HG03521 (cell line): ENCODE measurements at regions not wholly inside any gene's neighbourhood (a gene's known extent, or its start where the extent isn't known, plus 50 kb on each side); places are given as distances from the start of the nearest gene placed in this dataset.

ENCODE experiments used
- ATAC-seq: cut with Tn5 transposase; IDR thresholded peaks from one replicate; pipeline ENCODE4 v1.9.1; 2021; ENCODE audit warnings: mild to moderate bottlenecking, moderate library complexity; ENCODE audit not compliant: unreplicated experiment

GRCh38 chr18:56545464-56545863 is 92.9 kb downstream of the TXNL1 start:
- ATAC-seq: no peak

- no peak for ATAC-seq
Observed at GRCh38 chr18:56542476-56542875, 95.9 kb downstream of the TXNL1 start.

- no peak for ATAC-seq
Observed at GRCh38 chr18:56541793-56542192, 96.6 kb downstream of the TXNL1 start.

- no peak for ATAC-seq
Observed at GRCh38 chr18:56541340-56541739, 97.1 kb downstream of the TXNL1 start.

- ATAC-seq: no peak
Observed at GRCh38 chr18:56538746-56539145, 99.6 kb downstream of the TXNL1 start.

- peak; percentile 93 for ATAC-seq
Observed at GRCh38 chr18:56532176-56532840, 106.1 kb downstream of the TXNL1 start.

- no peak for ATAC-seq
Observed at GRCh38 chr18:56522816-56523215, 115.6 kb downstream of the TXNL1 start.

GRCh38 chr18:56521263-56521662 is 117.1 kb downstream of the TXNL1 start:
- no peak for ATAC-seq

- no peak for ATAC-seq
Observed at GRCh38 chr18:56517761-56518160, 120.6 kb downstream of the TXNL1 start.

GRCh38 chr18:56517196-56517595 is 121.2 kb downstream of the TXNL1 start:
- ATAC-seq: no peak

- ATAC-seq: no peak
Observed at GRCh38 chr18:56516789-56517188, 121.6 kb downstream of the TXNL1 start.

- no peak for ATAC-seq
Observed at GRCh38 chr18:56515522-56515921, 122.9 kb downstream of the TXNL1 start.

- no peak for ATAC-seq
Observed at GRCh38 chr18:56511996-56512395, 126.4 kb downstream of the TXNL1 start.

- ATAC-seq: no peak
Observed at GRCh38 chr18:56510108-56510507, 128.3 kb downstream of the TXNL1 start.

GRCh38 chr18:56509656-56510055 is 128.7 kb downstream of the TXNL1 start:
- ATAC-seq: no peak

- no peak for ATAC-seq
Observed at GRCh38 chr18:56508370-56509036, 129.9 kb downstream of the TXNL1 start.

GRCh38 chr18:56505971-56506370 is 132.4 kb downstream of the TXNL1 start:
- ATAC-seq: no peak

GRCh38 chr18:56505293-56505692 is 133.1 kb downstream of the TXNL1 start:
- no peak for ATAC-seq

GRCh38 chr18:56501896-56502295 is 136.5 kb downstream of the TXNL1 start:
- no peak for ATAC-seq

- ATAC-seq: no peak
Observed at GRCh38 chr18:56495884-56496283, 142.5 kb downstream of the TXNL1 start.

GRCh38 chr18:56493531-56493930 is 144.9 kb downstream of the TXNL1 start:
- no peak for ATAC-seq

- no peak for ATAC-seq
Observed at GRCh38 chr18:56492136-56492535, 146.3 kb downstream of the TXNL1 start.

GRCh38 chr18:56490942-56491341 is 147.4 kb downstream of the TXNL1 start:
- ATAC-seq: no peak
